Neural progenitor cell (in vitro differentiated cells): ENCODE measurements at regions not wholly inside any gene's neighbourhood (a gene's known extent, or its start where the extent isn't known, plus 50 kb on each side); places are given as distances from the start of the nearest gene placed in this dataset.

Experiments used
- DNase-seq: peaks from one replicate; pipeline ENCODE4 v3.0.0-alpha.2; 2016; ENCODE audit warnings: low spot score
- H2AFZ ChIP-seq: fragments of 200-600 bp; sonication (generic); replicated peaks from 2 replicates; pipeline ENCODE4 v1.6.1; 2016; ENCODE audit warnings: antibody characterized with exemption
- H3F3A ChIP-seq: fragments of 200-600 bp; sonication (generic); 2 replicates; pipeline ENCODE4 v1.6.1; 2016; ENCODE audit warnings: antibody characterized with exemption, low read depth
- H3K27ac ChIP-seq: fragments of 200-600 bp; sonication (generic); 2 replicates; pipeline ENCODE4 v1.5.1; 2016; ENCODE audit warnings: mild to moderate bottlenecking
- H3K27me3 ChIP-seq: fragments of 200-600 bp; sonication (generic); 2 replicates; pipeline ENCODE4 v1.6.1; 2016; ENCODE audit warnings: mild to moderate bottlenecking, moderate library complexity
- H3K36me3 ChIP-seq: fragments of 200-600 bp; sonication (generic); 2 replicates; pipeline ENCODE4 v1.5.1; 2016
- H3K4me1 ChIP-seq: fragments of 200-600 bp; sonication (generic); 2 replicates; pipeline ENCODE4 v1.6.1; 2016; ENCODE audit warnings: mixed run types
- H3K4me2 ChIP-seq: fragments of 200-600 bp; sonication (generic); 2 replicates; pipeline ENCODE4 v1.6.1; 2016
- H3K4me3 ChIP-seq: fragments of 200-600 bp; sonication (generic); 2 replicates; pipeline ENCODE4 v1.5.1; 2016
- H3K79me2 ChIP-seq: fragments of 200-600 bp; sonication (generic); 2 replicates; pipeline ENCODE4 v1.6.1; 2016; ENCODE audit warnings: low read depth
- H3K9ac ChIP-seq: fragments of 200-600 bp; sonication (generic); 2 replicates; pipeline ENCODE4 v1.6.1; 2016
- H3K9me3 ChIP-seq: fragments of 200-600 bp; sonication (generic); 2 replicates; pipeline ENCODE4 v1.5.1; 2016; ENCODE audit warnings: low read depth
- H4K20me1 ChIP-seq: fragments of 200-600 bp; sonication (generic); 2 replicates; pipeline ENCODE4 v1.6.1; 2016; ENCODE audit warnings: low read depth
- H3K27ac Mint-ChIP-seq: 3 replicates; pipeline ENCODE4 v1.8.0; 2021; ENCODE audit warnings: mixed read lengths
- H3K27me3 Mint-ChIP-seq: 2 replicates; pipeline ENCODE4 v1.8.0; 2022; ENCODE audit warnings: low read depth, mild to moderate bottlenecking, inconsistent platforms, moderate library complexity, mixed read lengths; ENCODE audit not compliant: insufficient read depth
- H3K36me3 Mint-ChIP-seq: 3 replicates; pipeline ENCODE4 v1.8.0; 2021; ENCODE audit warnings: mixed read lengths
- H3K4me1 Mint-ChIP-seq: 3 replicates; pipeline ENCODE4 v1.8.0; 2021; ENCODE audit warnings: mixed read lengths
- H3K4me3 Mint-ChIP-seq: 3 replicates; pipeline ENCODE4 v1.8.0; 2021; ENCODE audit warnings: mild to moderate bottlenecking, moderate library complexity, mixed read lengths
- H3K9me3 Mint-ChIP-seq: 3 replicates; pipeline ENCODE4 v1.8.0; 2020; ENCODE audit warnings: mixed read lengths
- EZH2 ChIP-seq: fragments of 200-600 bp; sonication (generic); IDR thresholded peaks from 2 replicates; pipeline ENCODE4 v1.6.1; 2017; ENCODE audit warnings: antibody characterized with exemption, mild to moderate bottlenecking, moderate library complexity
- EZH2phosphoT487 ChIP-seq: fragments of 200-600 bp; sonication (generic); IDR thresholded peaks from 2 replicates; pipeline ENCODE4 v1.6.1; 2017; ENCODE audit warnings: antibody characterized with exemption
- TF ChIP-seq, protein P1 (sequence below): fragments of 200-600 bp; sonication (generic); IDR thresholded peaks from 2 replicates; pipeline ENCODE4 v1.5.1; 2017; ENCODE audit warnings: antibody characterized with exemption, mild to moderate bottlenecking

DNA sequence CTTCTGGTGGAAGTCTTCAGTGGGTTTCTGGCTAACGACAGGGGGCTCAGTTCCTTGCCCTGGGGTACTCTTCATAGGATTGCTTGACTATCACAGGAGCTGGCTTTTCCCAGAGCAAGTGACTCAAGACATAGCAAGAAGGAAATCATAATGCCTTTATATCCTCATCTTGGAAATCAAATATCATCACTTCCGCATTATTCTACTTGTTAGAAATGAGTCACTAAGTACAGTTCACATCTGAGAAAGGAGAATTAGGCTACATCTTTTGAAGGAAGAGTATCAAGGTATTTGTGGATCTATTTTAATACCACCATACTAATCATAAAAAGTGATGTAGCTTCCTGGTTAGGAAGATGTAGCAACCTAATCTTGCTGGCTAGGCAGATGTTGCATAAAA is 148.2 kb upstream of the RAI14 start:
- Histone ChIP-seq H3K4me1 (peaks cover 11% of the 10 kb centered on the region), H3F3A (no peaks in the 10 kb centered on the region), H3K4me3 (no peak overlapping the region), H3K4me2 (no peak overlapping the region), H2AFZ (no peak overlapping the region), H4K20me1 (no peaks in the 10 kb centered on the region), H3K9me3 (no peaks in the 10 kb centered on the region), H3K27ac (no peak overlapping the region), H3K27me3 (no peaks in the 10 kb centered on the region), H3K36me3 (no peaks in the 10 kb centered on the region), H3K9ac (no peak overlapping the region), H3K79me2 (no peaks in the 10 kb centered on the region)
- no peak for DNase-seq
- TF ChIP-seq EZH2 (no peak), EZH2phosphoT487 (no peak)
- TF ChIP-seq, protein P1, sequence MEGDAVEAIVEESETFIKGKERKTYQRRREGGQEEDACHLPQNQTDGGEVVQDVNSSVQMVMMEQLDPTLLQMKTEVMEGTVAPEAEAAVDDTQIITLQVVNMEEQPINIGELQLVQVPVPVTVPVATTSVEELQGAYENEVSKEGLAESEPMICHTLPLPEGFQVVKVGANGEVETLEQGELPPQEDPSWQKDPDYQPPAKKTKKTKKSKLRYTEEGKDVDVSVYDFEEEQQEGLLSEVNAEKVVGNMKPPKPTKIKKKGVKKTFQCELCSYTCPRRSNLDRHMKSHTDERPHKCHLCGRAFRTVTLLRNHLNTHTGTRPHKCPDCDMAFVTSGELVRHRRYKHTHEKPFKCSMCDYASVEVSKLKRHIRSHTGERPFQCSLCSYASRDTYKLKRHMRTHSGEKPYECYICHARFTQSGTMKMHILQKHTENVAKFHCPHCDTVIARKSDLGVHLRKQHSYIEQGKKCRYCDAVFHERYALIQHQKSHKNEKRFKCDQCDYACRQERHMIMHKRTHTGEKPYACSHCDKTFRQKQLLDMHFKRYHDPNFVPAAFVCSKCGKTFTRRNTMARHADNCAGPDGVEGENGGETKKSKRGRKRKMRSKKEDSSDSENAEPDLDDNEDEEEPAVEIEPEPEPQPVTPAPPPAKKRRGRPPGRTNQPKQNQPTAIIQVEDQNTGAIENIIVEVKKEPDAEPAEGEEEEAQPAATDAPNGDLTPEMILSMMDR, result no peak
- Mint-ChIP-seq H3K4me3 (no peak overlapping the region), H3K27ac (no peak overlapping the region), H3K36me3 (no peaks in the 10 kb centered on the region), H3K4me1 (peaks cover 19% of the 10 kb centered on the region), H3K9me3 (no peaks in the 10 kb centered on the region), H3K27me3 (peaks cover 2% of the 10 kb centered on the region)

DNA sequence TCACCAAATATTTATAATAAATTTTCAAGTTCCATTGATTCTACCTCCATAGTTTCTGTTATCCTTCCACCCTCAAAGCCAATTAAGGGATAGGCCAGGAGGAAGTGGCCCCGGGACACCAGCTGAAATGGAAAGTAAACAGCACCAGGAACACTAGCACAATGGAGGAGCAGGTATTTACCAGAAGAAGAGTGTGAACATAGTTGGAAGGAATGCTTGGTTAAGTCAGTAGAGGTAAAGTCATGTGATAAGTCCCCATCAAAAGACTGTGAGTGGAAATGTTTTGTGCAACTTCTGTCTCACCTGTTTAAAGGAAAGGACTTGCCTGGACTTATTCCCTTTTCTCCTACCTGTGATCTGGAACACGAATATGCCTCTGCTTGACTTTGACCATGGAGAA is 146.7 kb upstream of the RAI14 start:
- no peak for DNase-seq
- TF ChIP-seq EZH2phosphoT487 (no peak), EZH2 (no peak)
- TF ChIP-seq, protein P1, result no peak
- H2AFZ ChIP-seq, result no peak overlapping the region
- H3K27ac ChIP-seq, result no peak overlapping the region
- H3K27me3 ChIP-seq, result no peaks in the 10 kb centered on the region
- no peaks in the 10 kb centered on the region for H3K27me3 Mint-ChIP-seq
- no peaks in the 10 kb centered on the region for H3F3A ChIP-seq
- no peaks in the 10 kb centered on the region for H4K20me1 ChIP-seq
- peaks cover 13% of the 10 kb centered on the region for H3K4me1 Mint-ChIP-seq
- H3K4me3 ChIP-seq, result no peak overlapping the region
- H3K9me3 Mint-ChIP-seq, result no peaks in the 10 kb centered on the region
- no peak overlapping the region for H3K4me2 ChIP-seq
- no peak overlapping the region for H3K9ac ChIP-seq
- H3K9me3 ChIP-seq, result no peaks in the 10 kb centered on the region
- no peak overlapping the region for H3K4me3 Mint-ChIP-seq
- no peaks in the 10 kb centered on the region for H3K79me2 ChIP-seq
- no peaks in the 10 kb centered on the region for H3K36me3 ChIP-seq
- no peaks in the 10 kb centered on the region for H3K4me1 ChIP-seq
- no peaks in the 10 kb centered on the region for H3K36me3 Mint-ChIP-seq
- no peak overlapping the region for H3K27ac Mint-ChIP-seq

DNA sequence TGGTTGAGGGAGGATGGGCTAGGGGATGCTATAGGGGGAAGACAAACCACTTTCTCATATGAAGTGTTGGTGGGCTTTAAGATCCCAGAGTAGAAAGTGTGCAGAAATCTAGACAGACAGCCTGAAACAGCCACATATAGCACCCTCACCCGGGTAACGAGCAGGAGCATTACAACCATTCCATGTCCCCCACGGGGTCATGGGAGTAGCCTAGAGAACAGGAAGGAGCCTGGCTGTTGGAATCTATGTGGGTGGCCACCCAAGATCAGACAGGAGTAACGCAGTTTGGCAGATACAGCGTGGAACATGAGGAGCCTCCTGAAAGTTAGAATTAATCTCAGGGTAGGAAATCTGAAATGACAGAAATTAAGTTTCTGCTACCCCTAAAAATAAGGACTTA is 146.1 kb upstream of the RAI14 start:
- Mint-ChIP-seq H3K4me3 (no peak overlapping the region), H3K27me3 (no peaks in the 10 kb centered on the region), H3K27ac (no peak overlapping the region), H3K9me3 (no peaks in the 10 kb centered on the region), H3K4me1 (peaks cover 13% of the 10 kb centered on the region), H3K36me3 (no peaks in the 10 kb centered on the region)
- Histone ChIP-seq H3K4me1 (no peaks in the 10 kb centered on the region), H3F3A (no peaks in the 10 kb centered on the region), H3K9ac (no peak overlapping the region), H3K27ac (no peak overlapping the region), H3K4me2 (no peak overlapping the region), H3K27me3 (no peaks in the 10 kb centered on the region), H3K9me3 (no peaks in the 10 kb centered on the region), H3K4me3 (no peak overlapping the region), H4K20me1 (no peaks in the 10 kb centered on the region), H3K36me3 (no peaks in the 10 kb centered on the region), H3K79me2 (no peaks in the 10 kb centered on the region), H2AFZ (no peak overlapping the region)
- TF ChIP-seq, protein P1, result no peak
- no peak for TF ChIP-seq EZH2
- no peak for TF ChIP-seq EZH2phosphoT487
- DNase-seq, result no peak

DNA sequence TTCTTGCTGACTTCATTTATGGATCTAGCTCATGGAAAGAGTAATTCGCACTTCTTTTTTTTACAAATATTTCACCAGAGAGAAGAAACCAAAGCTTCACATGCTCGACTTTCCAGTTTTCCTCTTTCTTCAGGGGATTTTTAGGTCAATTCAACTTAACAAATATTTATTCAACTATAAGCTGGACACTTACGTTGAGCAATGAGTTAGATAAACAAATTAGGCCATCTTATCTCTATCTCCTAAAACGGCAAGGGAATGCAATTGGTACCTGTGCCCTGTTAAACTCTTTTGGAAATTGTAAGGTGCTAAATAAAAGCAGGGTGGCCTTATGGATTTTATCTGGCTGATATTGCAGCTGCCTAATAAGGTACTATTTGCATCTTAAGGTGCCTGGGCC is 145.1 kb upstream of the RAI14 start:
- Mint-ChIP-seq H3K4me1 (peaks cover 13% of the 10 kb centered on the region), H3K4me3 (no peak overlapping the region), H3K27me3 (no peaks in the 10 kb centered on the region), H3K36me3 (no peaks in the 10 kb centered on the region), H3K27ac (no peak overlapping the region), H3K9me3 (no peaks in the 10 kb centered on the region)
- Histone ChIP-seq H3K4me1 (no peaks in the 10 kb centered on the region), H3K9me3 (no peaks in the 10 kb centered on the region), H3K4me3 (no peak overlapping the region), H3K36me3 (no peaks in the 10 kb centered on the region), H4K20me1 (no peaks in the 10 kb centered on the region), H3K27ac (no peak overlapping the region), H3K9ac (no peak overlapping the region), H3F3A (no peaks in the 10 kb centered on the region), H3K27me3 (no peaks in the 10 kb centered on the region), H3K4me2 (no peak overlapping the region), H2AFZ (no peak overlapping the region), H3K79me2 (no peaks in the 10 kb centered on the region)
- TF ChIP-seq, protein P1, result no peak
- TF ChIP-seq EZH2phosphoT487 (no peak), EZH2 (no peak)
- no peak for DNase-seq
